SHP77 (cell line): ENCODE measurements at regions not wholly inside any gene's neighbourhood (a gene's known extent, or its start where the extent isn't known, plus 50 kb on each side); places are given as distances from the start of the nearest gene placed in this dataset.
"Not testable (repeated sequence)": the region's sequence is repeated elsewhere in the genome, so short reads cannot be mapped to it uniquely, and the experiment has no call there.

Experiments used
- DNase-seq, 2 experiments: peaks; one replicate each; lab custom pipeline; 2025; lab: John Stamatoyannopoulos, UW

DNA sequence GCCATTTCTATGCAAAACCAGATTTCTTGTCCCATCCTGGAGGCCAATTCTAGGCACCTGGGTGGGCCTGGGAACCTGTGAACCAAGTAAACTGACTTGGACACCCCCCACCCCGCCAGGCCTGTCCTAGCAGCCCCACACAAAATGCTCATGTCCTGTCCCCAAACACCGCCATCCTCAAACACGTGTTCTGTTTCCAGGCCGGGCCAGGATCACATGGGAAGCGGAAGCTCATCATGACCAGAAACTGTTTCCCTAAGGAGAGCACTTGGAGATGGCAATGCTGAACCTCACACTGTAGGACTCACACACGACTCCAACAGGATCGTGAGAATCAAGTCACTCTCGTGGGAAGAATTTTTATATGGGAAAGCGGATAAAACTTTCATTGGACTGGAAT is 78.7 kb upstream of the DRD5 start:
- DNase-seq = not testable (repeated sequence)

DNA sequence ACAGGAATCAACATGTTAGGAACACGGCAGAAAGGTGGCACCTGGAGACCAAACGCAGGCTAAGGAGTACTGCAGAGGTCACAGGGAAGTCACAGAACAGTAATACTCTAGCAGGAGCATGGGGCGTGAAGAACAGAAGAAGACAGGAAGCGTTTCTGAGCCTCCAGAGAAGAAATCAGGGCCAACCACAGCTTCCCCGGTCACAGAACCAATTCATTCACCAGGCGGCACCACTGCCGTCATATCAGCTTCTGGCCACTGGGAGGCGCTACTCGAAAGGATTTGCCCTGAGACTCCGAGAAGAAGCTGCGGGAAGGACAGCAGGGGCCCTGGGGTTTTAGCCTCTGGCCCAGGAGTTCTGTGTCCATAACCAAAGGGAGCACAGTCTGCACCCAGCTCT is 78.0 kb upstream of the DRD5 start:
- DNase-seq = peak; percentile 41 to 53

DNA sequence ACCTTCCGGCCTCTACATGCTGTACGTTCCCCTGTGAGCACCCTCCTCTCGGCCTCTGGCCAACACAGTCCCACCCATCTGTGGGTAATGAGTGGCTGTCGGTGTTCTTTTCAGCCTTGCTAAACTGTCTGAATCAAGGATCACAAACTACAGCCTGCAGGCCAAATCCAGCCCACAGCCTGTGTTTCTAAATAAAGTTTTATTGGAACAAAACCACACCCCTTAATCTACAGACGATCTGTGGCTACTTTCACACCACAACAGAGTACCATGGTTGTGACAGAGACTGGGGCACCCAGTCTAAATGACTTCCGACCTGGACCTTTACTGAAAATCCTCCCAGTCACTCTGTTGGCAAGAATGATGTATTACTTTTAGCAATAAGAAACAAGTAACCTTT is 77.3 kb upstream of the DRD5 start:
- not testable (repeated sequence) for DNase-seq

DNA sequence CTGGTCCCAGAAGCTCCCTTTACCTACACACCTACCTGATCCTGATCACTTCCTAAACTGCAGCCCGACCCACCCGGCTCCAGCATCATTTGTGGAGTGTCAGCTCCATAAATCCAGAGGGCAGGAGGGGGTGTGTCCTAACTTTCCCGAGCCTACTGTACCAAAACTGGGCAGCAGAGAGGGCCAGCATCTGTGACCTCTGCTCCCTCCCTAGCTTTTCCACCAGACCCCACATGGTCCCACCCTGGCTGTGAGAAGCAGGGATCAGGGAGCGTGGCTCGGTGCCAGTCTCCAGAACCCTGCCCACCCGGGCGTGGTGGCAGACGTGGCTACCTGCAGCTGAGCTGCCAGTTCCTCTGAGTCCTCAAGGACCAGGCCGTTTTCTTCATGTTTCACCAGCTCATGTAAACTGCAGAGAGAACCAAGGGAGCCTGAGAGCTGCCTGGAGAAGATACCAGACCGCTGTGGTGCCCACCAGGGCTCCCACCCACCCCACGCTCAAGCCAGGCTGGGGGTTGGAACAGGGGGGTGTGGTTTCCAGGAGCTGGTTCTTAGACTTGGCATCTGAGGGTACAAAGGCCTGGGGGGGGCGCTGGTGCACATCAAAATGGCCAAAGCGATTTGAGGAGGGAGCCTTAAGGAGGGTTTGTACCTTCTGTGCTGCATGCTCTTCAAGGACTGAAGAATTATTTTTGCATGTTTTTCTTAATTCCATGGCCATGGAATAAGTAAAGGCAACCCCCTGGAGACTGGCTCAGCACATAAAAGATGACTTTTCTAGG is 76.7 kb upstream of the DRD5 start:
- peak in 1 of 2 experiments; percentile 19 for DNase-seq

DNA sequence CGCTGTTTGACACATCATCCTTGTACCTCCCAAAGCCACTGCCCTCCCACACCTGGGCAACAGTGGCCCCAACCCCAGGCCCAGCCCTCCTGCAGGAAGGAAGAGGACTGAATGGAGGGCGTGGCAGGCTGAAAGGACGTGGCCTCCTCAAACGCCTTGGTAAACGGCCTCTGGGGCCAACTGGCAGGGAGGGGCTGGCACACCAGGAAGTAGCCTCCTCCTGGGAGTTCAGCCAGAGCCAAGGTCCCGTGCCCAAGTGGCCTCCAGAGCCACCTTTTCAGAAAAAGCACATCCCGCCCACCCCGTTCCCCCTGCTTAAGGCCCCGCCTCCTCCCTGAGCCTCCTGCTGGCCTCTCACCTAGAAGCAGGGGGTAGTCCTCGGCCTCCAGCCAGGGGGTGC is 74.2 kb upstream of the DRD5 start:
- not testable (repeated sequence) for DNase-seq

DNA sequence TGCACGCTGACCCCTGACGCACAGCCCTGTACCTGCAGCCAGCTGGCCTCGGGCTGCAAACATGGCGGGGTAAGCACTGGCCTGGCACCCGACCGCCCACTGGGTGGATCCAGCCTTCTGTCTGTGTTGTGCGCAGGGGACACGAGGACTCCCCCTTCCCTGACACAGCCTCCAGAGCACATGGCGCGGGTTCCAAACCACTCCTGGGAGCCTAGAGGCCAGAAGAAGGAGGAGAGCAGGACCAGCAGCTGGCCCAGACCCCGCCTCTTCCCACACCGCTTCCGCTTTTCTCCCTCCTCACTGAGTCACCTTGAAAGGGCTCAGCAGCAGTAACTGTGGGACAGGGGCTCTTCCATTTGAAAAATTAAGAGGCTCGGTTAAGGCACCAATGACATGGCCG is 73.5 kb upstream of the DRD5 start:
- not testable (repeated sequence) for DNase-seq

DNA sequence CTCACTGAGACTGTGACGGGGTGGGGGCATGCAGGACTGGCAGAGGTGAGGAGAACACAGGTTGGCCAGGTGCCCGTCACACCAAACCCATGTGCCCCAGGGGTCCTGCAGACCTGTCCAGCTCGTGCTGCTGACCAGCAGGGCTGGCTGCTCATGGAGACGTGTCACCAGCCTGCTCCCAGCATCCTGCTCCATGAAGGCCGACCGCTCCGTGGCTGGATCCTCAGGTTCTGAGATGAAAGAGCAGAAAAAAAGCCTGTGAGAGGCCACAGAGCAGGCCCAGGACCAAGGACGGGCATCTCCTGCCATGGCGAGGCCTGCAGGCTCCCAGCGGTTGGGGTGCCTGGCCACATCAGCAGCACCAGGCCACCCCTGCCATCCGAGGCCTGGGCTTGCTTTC is 71.7 kb upstream of the DRD5 start:
- DNase-seq = no peak

DNA sequence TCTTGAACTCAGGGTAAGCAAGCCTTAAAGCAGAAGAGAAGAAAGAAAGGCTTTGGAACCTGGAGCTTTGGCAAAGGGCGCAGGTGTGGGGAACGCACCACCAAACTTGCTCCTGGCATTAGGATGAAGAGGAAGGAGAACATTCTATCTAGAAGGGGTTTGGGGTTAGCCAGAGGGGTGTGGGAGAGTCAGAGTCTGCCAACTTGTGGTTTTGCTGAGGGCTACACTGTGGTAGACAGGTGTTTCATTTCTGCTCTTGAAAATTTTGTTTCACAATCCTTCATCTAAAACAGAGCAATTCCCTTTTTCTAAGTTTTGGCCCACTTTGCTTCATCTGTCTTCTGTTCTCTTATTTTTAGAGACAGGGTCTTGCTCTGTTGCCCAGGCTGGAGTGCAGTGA is 66.2 kb upstream of the DRD5 start:
- not testable (repeated sequence) for DNase-seq

DNA sequence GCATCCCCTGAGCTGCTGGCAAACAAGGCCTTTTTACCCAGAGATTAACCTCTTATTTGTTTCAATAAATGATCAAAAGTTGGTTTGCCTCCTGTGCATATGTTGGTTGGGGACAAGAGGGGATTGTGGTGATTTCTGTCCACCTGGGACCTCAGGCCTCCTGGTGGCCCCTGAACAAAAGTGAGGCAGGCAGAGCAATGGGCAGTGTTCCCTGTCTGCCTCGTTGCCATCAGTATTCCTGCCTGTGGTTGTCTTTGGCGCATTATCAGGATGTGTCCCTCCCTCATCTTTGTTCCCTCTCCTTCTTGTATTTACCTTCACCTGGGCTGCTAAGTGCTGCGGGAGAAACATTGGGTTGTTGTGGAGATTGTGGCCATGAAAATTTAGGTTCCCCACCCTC is 65.3 kb upstream of the DRD5 start:
- DNase-seq = no peak

DNA sequence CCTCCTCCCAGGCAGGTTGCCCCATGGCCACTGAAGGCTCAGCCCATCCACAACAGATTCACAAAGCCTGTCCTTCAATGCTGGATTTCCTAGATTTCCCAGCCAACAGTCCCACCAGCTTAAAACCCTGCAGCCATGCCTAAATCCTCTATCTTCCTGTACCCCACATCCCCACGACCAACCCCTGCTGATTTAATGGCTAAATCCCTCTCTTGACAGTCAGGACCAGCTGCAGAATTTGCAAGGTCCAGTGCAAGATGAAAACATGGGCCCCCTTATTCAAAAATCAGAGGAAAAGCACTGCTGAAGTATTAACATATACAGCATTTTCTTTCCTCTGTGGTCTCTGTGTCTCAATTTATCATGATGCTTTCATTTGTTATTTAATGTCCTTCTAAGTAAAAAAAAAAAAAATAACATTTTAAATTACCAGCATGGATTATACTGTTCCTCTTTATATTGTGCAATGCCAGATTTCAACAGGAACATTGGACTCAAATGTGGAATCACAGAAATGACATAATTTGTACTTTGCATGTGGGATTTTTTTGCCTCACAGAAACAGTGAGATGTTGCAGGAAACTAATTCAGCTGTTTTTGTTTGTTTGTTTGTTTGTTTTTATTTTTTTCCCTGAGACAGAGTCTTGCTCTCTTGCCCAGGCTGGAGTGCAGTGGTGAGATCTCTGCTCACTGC is 63.0 kb upstream of the DRD5 start:
- not testable (repeated sequence) for DNase-seq

DNA sequence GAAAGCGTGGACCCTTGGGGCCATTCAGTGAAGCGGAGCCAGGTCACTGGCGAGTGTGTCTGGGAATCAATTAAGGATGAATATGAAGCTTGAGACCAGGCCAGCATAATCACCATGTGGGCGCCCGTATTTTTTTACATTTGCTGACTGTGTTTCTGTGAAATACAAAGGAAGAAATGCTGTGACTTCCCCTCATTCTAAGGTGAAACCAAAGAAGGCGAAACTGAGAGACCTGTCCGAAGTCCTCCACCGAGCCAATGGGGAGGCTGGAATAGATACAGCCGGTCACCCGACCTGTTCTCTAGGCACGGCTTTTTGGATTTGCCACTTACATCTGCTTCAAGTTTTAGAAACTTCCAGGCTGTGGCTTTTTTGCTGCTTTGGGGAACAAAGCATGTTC is 59.3 kb upstream of the DRD5 start:
- not testable (repeated sequence) for DNase-seq
